ENCODE measurements at regions not wholly inside any gene's neighbourhood (a gene's known extent, or its start where the extent isn't known, plus 50 kb on each side); places are given as distances from the start of the nearest gene placed in this dataset.

DNA sequence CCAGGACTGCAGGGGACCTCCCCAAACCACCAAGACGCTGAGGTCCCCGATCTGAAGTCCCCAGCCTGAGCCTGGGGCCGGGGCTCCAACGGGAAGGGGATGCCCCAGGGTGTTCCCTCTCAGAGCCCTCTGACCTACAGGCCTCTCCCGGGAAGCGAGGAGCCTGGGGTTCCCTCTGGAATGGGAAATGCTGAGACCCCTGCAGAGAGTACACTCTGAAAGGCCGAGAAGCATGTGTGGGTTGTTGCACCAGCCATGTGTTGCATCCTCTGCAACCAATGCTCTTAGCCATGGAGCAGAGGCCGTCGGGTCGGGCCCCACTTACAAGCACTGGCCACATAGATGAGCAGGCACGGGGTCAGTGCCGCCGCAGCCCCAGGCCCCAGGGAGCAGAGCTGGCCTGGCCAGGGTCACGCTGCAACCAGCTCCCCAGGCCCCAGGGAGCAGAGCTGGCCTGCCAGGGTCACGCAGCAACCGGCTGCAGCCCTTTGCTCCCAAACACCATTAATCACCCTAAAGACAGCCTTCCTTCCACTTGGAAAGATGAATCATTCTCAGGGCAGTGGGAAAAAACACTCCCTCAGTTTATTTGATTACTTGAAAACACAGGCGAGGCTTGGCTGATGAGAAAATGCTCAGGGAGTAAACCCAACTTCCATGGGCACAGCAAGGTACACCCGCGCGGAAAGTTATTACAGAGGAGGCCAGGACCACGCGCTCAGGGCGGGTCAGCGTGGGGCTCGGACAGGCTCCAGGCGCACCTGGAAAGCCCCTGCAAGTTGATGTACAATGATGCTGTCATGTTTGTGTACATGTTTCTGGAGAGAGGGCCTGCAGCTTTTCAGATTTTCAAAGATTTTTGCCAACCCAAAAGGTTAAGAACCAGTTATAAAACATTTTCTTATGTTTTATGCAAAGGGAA, 78.0 kb upstream of the AFDN start (continued):
- no peak for TF ChIP-seq STAT5B (CRISPR knock-in tag; IDR thresholded peaks at IDR 0.05)
- no peak for TF ChIP-seq IKZF1 (IDR thresholded peaks at IDR 0.05)
- no peak for TF ChIP-seq ZNF678 (CRISPR knock-in tag; IDR thresholded peaks at IDR 0.05)
- peak; percentile 44; the same call in 1 of the 2 replicates for TF ChIP-seq ZNF350 (CRISPR knock-in tag; IDR thresholded peaks at IDR 0.05; ENCODE audit: borderline replicate concordance, low read depth)
- no peak for TF ChIP-seq ZNF619 (CRISPR knock-in tag; IDR thresholded peaks at IDR 0.05)
- no peak for TF ChIP-seq ZSCAN29 (CRISPR knock-in tag; conservative IDR thresholded peaks at IDR 0.05)
- TF ChIP-seq ZNF30 (CRISPR knock-in tag; IDR thresholded peaks at IDR 0.05): no peak
- TF ChIP-seq ZNF570 (CRISPR knock-in tag; IDR thresholded peaks at IDR 0.05; ENCODE audit: borderline replicate concordance): no peak
- TF ChIP-seq, protein P1, sequence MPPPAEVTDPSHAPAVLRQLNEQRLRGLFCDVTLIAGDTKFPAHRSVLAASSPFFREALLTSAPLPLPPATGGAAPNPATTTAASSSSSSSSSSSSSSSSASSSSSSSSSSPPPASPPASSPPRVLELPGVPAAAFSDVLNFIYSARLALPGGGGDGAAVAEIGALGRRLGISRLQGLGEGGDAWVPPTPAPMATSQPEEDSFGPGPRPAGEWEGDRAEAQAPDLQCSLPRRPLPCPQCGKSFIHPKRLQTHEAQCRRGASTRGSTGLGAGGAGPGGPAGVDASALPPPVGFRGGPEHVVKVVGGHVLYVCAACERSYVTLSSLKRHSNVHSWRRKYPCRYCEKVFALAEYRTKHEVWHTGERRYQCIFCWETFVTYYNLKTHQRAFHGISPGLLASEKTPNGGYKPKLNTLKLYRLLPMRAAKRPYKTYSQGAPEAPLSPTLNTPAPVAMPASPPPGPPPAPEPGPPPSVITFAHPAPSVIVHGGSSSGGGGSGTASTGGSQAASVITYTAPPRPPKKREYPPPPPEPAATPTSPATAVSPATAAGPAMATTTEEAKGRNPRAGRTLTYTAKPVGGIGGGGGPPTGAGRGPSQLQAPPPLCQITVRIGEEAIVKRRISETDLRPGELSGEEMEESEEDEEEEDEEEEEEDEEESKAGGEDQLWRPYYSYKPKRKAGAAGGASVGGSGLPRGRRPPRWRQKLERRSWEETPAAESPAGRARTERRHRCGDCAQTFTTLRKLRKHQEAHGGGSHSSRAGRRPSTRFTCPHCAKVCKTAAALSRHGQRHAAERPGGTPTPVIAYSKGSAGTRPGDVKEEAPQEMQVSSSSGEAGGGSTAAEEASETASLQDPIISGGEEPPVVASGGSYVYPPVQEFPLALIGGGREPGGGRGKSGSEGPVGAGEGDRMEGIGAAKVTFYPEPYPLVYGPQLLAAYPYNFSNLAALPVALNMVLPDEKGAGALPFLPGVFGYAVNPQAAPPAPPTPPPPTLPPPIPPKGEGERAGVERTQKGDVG (CRISPR knock-in tag; IDR thresholded peaks at IDR 0.05; ENCODE audit: borderline replicate concordance): peak; percentile 88; the same call in 1 of the 2 replicates
- TF ChIP-seq ZBTB1 (CRISPR knock-in tag; IDR thresholded peaks at IDR 0.05; ENCODE audit: borderline replicate concordance): no peak
- TF ChIP-seq, protein P2, sequence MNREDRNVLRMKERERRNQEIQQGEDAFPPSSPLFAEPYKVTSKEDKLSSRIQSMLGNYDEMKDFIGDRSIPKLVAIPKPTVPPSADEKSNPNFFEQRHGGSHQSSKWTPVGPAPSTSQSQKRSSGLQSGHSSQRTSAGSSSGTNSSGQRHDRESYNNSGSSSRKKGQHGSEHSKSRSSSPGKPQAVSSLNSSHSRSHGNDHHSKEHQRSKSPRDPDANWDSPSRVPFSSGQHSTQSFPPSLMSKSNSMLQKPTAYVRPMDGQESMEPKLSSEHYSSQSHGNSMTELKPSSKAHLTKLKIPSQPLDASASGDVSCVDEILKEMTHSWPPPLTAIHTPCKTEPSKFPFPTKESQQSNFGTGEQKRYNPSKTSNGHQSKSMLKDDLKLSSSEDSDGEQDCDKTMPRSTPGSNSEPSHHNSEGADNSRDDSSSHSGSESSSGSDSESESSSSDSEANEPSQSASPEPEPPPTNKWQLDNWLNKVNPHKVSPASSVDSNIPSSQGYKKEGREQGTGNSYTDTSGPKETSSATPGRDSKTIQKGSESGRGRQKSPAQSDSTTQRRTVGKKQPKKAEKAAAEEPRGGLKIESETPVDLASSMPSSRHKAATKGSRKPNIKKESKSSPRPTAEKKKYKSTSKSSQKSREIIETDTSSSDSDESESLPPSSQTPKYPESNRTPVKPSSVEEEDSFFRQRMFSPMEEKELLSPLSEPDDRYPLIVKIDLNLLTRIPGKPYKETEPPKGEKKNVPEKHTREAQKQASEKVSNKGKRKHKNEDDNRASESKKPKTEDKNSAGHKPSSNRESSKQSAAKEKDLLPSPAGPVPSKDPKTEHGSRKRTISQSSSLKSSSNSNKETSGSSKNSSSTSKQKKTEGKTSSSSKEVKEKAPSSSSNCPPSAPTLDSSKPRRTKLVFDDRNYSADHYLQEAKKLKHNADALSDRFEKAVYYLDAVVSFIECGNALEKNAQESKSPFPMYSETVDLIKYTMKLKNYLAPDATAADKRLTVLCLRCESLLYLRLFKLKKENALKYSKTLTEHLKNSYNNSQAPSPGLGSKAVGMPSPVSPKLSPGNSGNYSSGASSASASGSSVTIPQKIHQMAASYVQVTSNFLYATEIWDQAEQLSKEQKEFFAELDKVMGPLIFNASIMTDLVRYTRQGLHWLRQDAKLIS (CRISPR knock-in tag; IDR thresholded peaks at IDR 0.05): no peak
- TF ChIP-seq NR2F2 (IDR thresholded peaks at IDR 0.05; ENCODE audit: borderline replicate concordance, low read depth): peak; percentile 61; the same call in 1 of the 2 replicates
- no peak for TF ChIP-seq KAT7 (CRISPR knock-in tag; IDR thresholded peaks at IDR 0.05; ENCODE audit: borderline replicate concordance)
- TF ChIP-seq ZSCAN22 (CRISPR knock-in tag; IDR thresholded peaks at IDR 0.05): no peak
- no peak for TF ChIP-seq PHF5A (CRISPR knock-in tag; IDR thresholded peaks at IDR 0.05; ENCODE audit: low read depth, unreplicated experiment)
- TF ChIP-seq, protein P3, sequence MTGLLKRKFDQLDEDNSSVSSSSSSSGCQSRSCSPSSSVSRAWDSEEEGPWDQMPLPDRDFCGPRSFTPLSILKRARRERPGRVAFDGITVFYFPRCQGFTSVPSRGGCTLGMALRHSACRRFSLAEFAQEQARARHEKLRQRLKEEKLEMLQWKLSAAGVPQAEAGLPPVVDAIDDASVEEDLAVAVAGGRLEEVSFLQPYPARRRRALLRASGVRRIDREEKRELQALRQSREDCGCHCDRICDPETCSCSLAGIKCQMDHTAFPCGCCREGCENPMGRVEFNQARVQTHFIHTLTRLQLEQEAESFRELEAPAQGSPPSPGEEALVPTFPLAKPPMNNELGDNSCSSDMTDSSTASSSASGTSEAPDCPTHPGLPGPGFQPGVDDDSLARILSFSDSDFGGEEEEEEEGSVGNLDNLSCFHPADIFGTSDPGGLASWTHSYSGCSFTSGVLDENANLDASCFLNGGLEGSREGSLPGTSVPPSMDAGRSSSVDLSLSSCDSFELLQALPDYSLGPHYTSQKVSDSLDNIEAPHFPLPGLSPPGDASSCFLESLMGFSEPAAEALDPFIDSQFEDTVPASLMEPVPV (CRISPR knock-in tag; IDR thresholded peaks at IDR 0.05): no peak
- 0 out of 2 replicates have a peak, but pooled peaks have one; percentile 25 for TF ChIP-seq ZNF788 (CRISPR knock-in tag; IDR thresholded peaks at IDR 0.05; ENCODE audit: borderline replicate concordance)
- TF ChIP-seq NFIB (CRISPR knock-in tag; IDR thresholded peaks at IDR 0.05; ENCODE audit: borderline replicate concordance): no peak
- TF ChIP-seq ZNF282 (IDR thresholded peaks at IDR 0.05; ENCODE audit: partially characterized antibody): no peak
- TF ChIP-seq CBX1 (IDR thresholded peaks at IDR 0.05; ENCODE audit: low read depth): no peak
- 0 out of 2 replicates have a peak, but pooled peaks have one; percentile 20 for TF ChIP-seq THAP11 (CRISPR knock-in tag; IDR thresholded peaks at IDR 0.05)
- no peak for TF ChIP-seq ZNF709 (CRISPR knock-in tag; IDR thresholded peaks at IDR 0.05)
